ENCODE measurements at regions not wholly inside any gene's neighbourhood (a gene's known extent, or its start where the extent isn't known, plus 50 kb on each side); places are given as distances from the start of the nearest gene placed in this dataset.

DNA sequence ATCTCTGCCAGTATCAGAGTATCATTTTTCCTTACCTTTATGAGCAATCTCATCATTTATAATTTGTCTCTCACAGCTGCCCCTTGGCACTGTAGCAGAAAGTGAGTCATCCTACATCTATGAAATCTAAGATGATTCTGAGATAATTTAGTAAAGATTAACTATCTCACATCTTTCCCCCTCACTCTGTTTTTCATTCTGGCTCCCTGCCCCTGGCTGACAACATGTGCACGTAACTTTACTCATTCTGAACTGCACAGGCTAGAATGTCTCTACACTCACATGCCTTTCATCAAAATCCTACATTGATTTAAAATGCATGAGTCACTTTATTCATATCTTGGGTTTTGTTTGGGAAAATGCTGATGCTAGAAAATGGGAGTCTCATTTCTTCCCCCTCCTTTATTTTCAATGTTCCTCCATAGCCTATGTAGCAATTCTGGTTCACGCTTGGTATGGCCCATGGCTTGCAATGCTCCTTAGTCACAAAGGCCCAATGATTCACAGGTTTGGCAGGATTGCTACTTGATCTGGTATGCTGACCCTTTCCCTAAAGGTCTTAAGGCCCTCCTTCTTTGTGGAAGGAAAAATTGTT is 838.5 kb downstream of the TUSC7 start:
- TF ChIP-seq, protein P1, sequence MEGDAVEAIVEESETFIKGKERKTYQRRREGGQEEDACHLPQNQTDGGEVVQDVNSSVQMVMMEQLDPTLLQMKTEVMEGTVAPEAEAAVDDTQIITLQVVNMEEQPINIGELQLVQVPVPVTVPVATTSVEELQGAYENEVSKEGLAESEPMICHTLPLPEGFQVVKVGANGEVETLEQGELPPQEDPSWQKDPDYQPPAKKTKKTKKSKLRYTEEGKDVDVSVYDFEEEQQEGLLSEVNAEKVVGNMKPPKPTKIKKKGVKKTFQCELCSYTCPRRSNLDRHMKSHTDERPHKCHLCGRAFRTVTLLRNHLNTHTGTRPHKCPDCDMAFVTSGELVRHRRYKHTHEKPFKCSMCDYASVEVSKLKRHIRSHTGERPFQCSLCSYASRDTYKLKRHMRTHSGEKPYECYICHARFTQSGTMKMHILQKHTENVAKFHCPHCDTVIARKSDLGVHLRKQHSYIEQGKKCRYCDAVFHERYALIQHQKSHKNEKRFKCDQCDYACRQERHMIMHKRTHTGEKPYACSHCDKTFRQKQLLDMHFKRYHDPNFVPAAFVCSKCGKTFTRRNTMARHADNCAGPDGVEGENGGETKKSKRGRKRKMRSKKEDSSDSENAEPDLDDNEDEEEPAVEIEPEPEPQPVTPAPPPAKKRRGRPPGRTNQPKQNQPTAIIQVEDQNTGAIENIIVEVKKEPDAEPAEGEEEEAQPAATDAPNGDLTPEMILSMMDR (IDR thresholded peaks at IDR 0.05), result no peak
- peaks cover 2% of the 10 kb centered on the region for H3K27me3 Mint-ChIP-seq (ENCODE audit: low read depth, poor library complexity)
- no peak for DNase-seq
- peak overlapping the region; percentile 30 for H3K27ac Mint-ChIP-seq
- no peaks in the 10 kb centered on the region for H3K9me3 Mint-ChIP-seq
- H3K4me3 Mint-ChIP-seq, result no peak overlapping the region
- peaks cover 7% of the 10 kb centered on the region for H3K4me1 Mint-ChIP-seq
- H3K36me3 Mint-ChIP-seq (ENCODE audit: low read depth), result no peaks in the 10 kb centered on the region

- no peak overlapping the region for H3K27ac Mint-ChIP-seq
- TF ChIP-seq, protein P1 (IDR thresholded peaks at IDR 0.05), result no peak
- H3K4me1 Mint-ChIP-seq, result peaks cover 7% of the 10 kb centered on the region
- no peak overlapping the region for H3K4me3 Mint-ChIP-seq
- no peaks in the 10 kb centered on the region for H3K9me3 Mint-ChIP-seq
- H3K27me3 Mint-ChIP-seq (ENCODE audit: low read depth, poor library complexity), result peaks cover 2% of the 10 kb centered on the region
- H3K36me3 Mint-ChIP-seq (ENCODE audit: low read depth), result no peaks in the 10 kb centered on the region
- no peak for DNase-seq
Measured at GRCh38 chr3:117548600-117548999, 839.0 kb downstream of the TUSC7 start.

DNA sequence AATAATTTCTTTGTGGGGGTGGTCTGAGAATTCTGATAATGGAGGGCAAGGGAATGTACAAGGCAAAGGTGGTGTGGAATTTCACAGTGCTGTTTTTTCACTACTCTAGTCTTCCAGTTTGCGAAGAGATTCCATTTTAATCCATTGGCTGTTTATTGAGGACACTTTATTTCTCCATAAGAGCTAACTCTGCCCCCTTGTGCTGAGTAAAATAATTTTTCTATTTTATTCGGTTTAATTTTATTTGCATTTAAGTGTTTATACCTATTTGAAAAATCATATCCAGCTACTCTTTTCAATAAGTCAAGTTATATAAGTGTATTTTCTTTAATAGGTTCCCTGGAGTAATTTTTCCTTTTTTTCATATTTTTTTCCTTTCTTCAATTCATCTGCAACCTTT is 840.1 kb downstream of the TUSC7 start:
- Mint-ChIP-seq H3K27me3 (ENCODE audit: low read depth, poor library complexity) (peaks cover 2% of the 10 kb centered on the region), H3K9me3 (no peaks in the 10 kb centered on the region), H3K36me3 (ENCODE audit: low read depth) (no peaks in the 10 kb centered on the region), H3K4me1 (peaks cover 7% of the 10 kb centered on the region), H3K4me3 (no peak overlapping the region), H3K27ac (no peak overlapping the region)
- DNase-seq, result no peak
- TF ChIP-seq, protein P1 (IDR thresholded peaks at IDR 0.05), result no peak

DNA sequence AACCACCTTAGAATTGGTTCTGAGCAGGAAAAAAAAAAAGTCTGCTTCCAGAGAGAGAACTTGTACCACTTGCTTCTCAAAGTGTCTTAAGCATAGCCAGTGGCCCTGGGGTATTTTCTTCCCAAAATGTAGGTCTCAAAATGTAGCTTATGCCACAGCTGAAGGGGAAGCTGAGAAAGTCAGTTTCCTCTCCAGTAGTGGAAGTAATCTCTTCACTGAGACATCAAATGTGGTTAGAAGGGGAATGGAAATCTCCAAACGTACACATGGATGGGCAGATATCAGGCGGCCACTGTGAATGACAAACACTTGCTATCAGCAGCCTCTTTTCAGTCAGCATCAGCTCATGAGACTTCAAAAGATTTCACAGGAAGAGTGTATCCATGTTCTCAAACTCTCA is 841.2 kb downstream of the TUSC7 start:
- H3K36me3 Mint-ChIP-seq (ENCODE audit: low read depth), result no peaks in the 10 kb centered on the region
- TF ChIP-seq, protein P1 (IDR thresholded peaks at IDR 0.05), result no peak
- peaks cover 2% of the 10 kb centered on the region for H3K27me3 Mint-ChIP-seq (ENCODE audit: low read depth, poor library complexity)
- no peak overlapping the region for H3K4me3 Mint-ChIP-seq
- no peak for DNase-seq
- no peaks in the 10 kb centered on the region for H3K9me3 Mint-ChIP-seq
- H3K4me1 Mint-ChIP-seq, result peaks cover 7% of the 10 kb centered on the region
- no peak overlapping the region for H3K27ac Mint-ChIP-seq

DNA sequence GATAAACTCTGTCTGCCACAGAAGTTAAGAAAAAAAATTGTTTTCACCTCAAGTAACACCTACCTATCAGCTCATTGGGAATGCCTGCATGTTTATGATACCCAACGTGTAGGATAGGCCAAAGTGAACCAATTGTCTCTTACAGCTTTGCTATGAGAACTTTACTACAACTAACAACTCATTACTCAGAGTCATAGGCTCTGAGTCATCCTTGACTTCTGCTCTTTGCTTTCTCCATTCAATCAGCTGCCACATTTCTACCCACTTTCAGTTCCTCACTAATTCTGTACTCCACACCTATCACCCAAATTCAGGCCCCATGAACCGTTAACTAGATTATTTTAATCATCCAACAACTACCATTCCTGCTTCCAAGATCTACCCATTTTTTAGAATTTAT is 843.9 kb downstream of the TUSC7 start:
- no peak for DNase-seq
- Mint-ChIP-seq H3K4me3 (no peak overlapping the region), H3K9me3 (peaks cover 7% of the 10 kb centered on the region), H3K4me1 (peaks cover under 1% of the 10 kb centered on the region), H3K36me3 (ENCODE audit: low read depth) (no peaks in the 10 kb centered on the region), H3K27me3 (ENCODE audit: low read depth, poor library complexity) (peaks cover 6% of the 10 kb centered on the region), H3K27ac (peak overlapping the region; percentile 6)
- TF ChIP-seq, protein P1 (IDR thresholded peaks at IDR 0.05), result no peak

GRCh38 chr3:117556646-117557407 is 847.2 kb downstream of the TUSC7 start:
- TF ChIP-seq, protein P1 (IDR thresholded peaks at IDR 0.05), result no peak
- no peak for DNase-seq
- Mint-ChIP-seq H3K27ac (no peak overlapping the region), H3K4me3 (no peak overlapping the region), H3K27me3 (ENCODE audit: low read depth, poor library complexity) (peaks cover 3% of the 10 kb centered on the region), H3K4me1 (no peaks in the 10 kb centered on the region), H3K36me3 (ENCODE audit: low read depth) (no peaks in the 10 kb centered on the region), H3K9me3 (peaks cover 7% of the 10 kb centered on the region)

Measured in nephron progenitor cell (in vitro differentiated cells).